Heart right ventricle (tissue), 16 donors: ENCODE measurements at regions not wholly inside any gene's neighbourhood (a gene's known extent, or its start where the extent isn't known, plus 50 kb on each side); places are given as distances from the start of the nearest gene placed in this dataset.
"Not testable (repeated sequence)": the region's sequence is repeated elsewhere in the genome, so short reads cannot be mapped to it uniquely, and the experiment has no call there.

ENCODE experiments used
- ATAC-seq, 8 donors: fragments of 200-7000 bp; cut with Tn5 transposase; one replicate each; pipeline ENCODE4 v1.9.1; 2020; ENCODE audit warnings: mild to moderate bottlenecking in 8 of 8, moderate library complexity in 8 of 8, moderate number of reproducible peaks in 1 of 8
- DNase-seq, 2 donors: peaks; one replicate each; pipeline ENCODE4 v3.0.0-alpha.2; 2020
- H3K27ac ChIP-seq, 10 donors: fragments of 200-600 bp; sonication (generic) in 2 of 10; one replicate each; pipeline versions ENCODE4 v1.5.0 to v1.8.0; 2020 to 2022; ENCODE audit warnings: mild to moderate bottlenecking in 3 of 10
- H3K27me3 ChIP-seq, 7 donors: fragments of 200-600 bp; one replicate each; pipeline ENCODE4 v1.8.0; 2021 to 2022; ENCODE audit warnings: mild to moderate bottlenecking in 2 of 7
- H3K36me3 ChIP-seq, 9 donors: fragments of 200-600 bp; sonication (generic) in 1 of 9; one replicate each; pipeline versions ENCODE4 v1.5.0 to v1.8.0; 2020 to 2022; ENCODE audit warnings: mild to moderate bottlenecking in 2 of 9
- H3K4me1 ChIP-seq, 9 donors: fragments of 200-600 bp; sonication (generic) in 1 of 9; one replicate each; pipeline versions ENCODE4 v1.5.0 to v1.8.0; 2020 to 2022; ENCODE audit warnings: mild to moderate bottlenecking in 4 of 9
- H3K4me3 ChIP-seq, 10 donors: fragments of 200-600 bp; sonication (generic) in 2 of 10; one replicate each; pipeline versions ENCODE4 v1.5.0 to v1.8.0; 2020 to 2022; ENCODE audit warnings: mild to moderate bottlenecking in 7 of 10, moderate library complexity in 2 of 10
- H3K9me3 ChIP-seq, 11 donors: fragments of 200-600 bp in 10 of 11; sonication (generic) in 2 of 11; one replicate each; pipeline versions ENCODE4 v1.5.0 to v1.8.0; 2013 to 2022; ENCODE audit warnings: mild to moderate bottlenecking in 2 of 11, control low read depth in 1 of 11, moderate library complexity in 1 of 11
- WGBS, 2 donors: extraction: QIAGEN DNeasy Blood & Tissue Kit; methylation state at CpG; one replicate each; pipeline ENCODE4 v1.1.7; 2013; ENCODE audit warnings: inconsistent platforms in 1 of 2; 5-methylcytosine and 5-hydroxymethylcytosine counted together
- intact Hi-C, 10 donors: fragments of 100-400 bp; cut with DNase I; formaldehyde crosslinking; loops; one replicate each; pipeline versions ENCODE4 v1.11.1 to v1.14.2; 2022
- TF ChIP-seq, protein P1 (sequence below), 9 donors: fragments of 200-600 bp; sonication (generic) in 2 of 9; IDR thresholded peaks; one replicate each; pipeline versions ENCODE4 v1.5.0 to v1.8.0; 2021 to 2022; ENCODE audit warnings: antibody characterized with exemption in 9 of 9, mild to moderate bottlenecking in 5 of 9, moderate library complexity in 1 of 9
- donor health status: Arrhythmogenic right ventricular cardiomyopathy.
- donor health status: ischemic (EF 13 %, LVEDD 7.1; RV severe dilation, severe dysfunction).
- donor health status: healthy with polysubstance abuse.
- donor health status: DM: no; HTN: yes; CAD: no.
- donor health status: DM: no; HTN: no; CAD: no.
- donor health status: ischemic (EF 25% LVEDD 6.9; RV normal size, moderate dysfunction).
- donor health status: ischemic (EF 25% LVEDD 5.7; RV mildly dilated, moderate dysfunction).
- donor health status: healthy.
- donor health status: DM: yes; HTN: yes; CAD: no.
- donor health status: Ischemic cardiomyopathy.
- donor health status: ischemic (EF 35%, LVEDD 5.7; RV mildly dilated, moderate dysfunction).
- donor health status: nonischemic (EF 11% LVEDD 7.7; RV severe dilation, severe dysfunction).
- donor health status: DM: yes; HTN: yes; CAD: no.
- donor health status: PGD.
- donor health status: ischemic (EF 29% LVEDD 5.4; RV normal size, mild dysfunction).
- donor health status: nonischemic (EF 23%, LVEDD 6.1; RV moderate dilation, normal function).

DNA sequence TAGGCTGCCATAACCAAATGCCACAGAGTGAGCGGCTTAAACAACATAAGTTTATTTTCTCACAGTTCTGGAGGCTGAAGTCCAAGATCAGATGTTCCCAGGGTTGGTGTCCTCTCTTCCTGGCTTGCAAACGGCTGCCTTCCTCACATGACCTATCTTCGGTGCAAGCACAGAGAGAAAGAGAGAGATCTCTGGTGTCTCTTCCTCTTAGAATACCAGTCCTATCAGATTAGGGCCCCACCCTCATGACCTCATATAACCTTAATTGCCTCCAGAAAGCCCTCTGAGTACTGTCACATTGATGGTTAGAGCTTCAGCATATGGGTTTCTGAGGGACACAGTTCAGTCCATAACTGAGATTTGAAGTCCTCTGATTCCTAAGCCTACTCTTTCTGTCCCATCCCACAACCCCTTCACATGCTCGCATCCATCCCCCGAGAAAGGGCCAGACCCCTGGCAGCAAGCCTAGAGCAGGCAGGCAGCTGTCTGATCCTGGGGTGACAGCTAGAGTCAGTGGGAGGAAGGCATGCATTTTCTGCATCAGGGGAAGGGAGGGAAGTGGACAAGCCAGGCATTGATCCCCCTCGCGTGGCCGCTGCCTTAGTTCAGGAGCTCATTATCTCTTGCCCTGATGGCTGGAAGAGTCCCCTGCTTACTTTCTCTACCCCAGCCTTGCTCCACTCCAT is 114.1 kb downstream of the FAR1 start:
- H3K4me1 ChIP-seq = no peaks in the 10 kb centered on the region
- WGBS, 2 donors = 38 to 45% methylated on average over 8 of the region's 8 CpGs
- no peaks in the 10 kb centered on the region for H3K9me3 ChIP-seq
- TF ChIP-seq, protein P1, sequence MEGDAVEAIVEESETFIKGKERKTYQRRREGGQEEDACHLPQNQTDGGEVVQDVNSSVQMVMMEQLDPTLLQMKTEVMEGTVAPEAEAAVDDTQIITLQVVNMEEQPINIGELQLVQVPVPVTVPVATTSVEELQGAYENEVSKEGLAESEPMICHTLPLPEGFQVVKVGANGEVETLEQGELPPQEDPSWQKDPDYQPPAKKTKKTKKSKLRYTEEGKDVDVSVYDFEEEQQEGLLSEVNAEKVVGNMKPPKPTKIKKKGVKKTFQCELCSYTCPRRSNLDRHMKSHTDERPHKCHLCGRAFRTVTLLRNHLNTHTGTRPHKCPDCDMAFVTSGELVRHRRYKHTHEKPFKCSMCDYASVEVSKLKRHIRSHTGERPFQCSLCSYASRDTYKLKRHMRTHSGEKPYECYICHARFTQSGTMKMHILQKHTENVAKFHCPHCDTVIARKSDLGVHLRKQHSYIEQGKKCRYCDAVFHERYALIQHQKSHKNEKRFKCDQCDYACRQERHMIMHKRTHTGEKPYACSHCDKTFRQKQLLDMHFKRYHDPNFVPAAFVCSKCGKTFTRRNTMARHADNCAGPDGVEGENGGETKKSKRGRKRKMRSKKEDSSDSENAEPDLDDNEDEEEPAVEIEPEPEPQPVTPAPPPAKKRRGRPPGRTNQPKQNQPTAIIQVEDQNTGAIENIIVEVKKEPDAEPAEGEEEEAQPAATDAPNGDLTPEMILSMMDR (IDR thresholded peaks at IDR 0.05) = no peak
- DNase-seq = no peak
- ATAC-seq = no peak
- no peak overlapping the region for H3K27ac ChIP-seq
- intact Hi-C loops = no loop called here
- H3K27me3 ChIP-seq = peaks cover 0 to 48% (median 12%) of the 10 kb centered on the region in 7 donors
- H3K4me3 ChIP-seq = no peak overlapping the region
- no peaks in the 10 kb centered on the region for H3K36me3 ChIP-seq

DNA sequence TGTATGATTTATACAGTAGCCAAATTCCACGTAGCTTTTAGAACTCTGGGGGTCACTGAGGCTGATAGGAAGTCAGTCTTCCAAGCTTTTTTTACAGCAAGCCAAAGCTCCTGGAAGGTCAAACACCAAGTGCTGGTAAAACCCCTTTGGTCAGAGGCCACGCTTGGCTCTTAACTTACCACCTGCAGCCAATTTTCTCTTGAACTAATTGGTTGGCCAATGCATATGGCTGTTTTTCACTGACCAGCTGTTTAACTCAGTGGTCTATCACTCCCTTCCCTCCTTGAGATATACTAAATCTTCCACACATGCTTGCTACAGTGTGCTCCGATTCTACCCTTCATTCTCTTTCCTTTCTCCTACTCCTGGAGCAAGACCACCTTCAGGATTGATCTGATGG is 116.0 kb downstream of the FAR1 start:
- intact Hi-C loops = no loop called here
- Histone ChIP-seq H3K4me1 (no peaks in the 10 kb centered on the region), H3K27ac (no peak overlapping the region), H3K4me3 (no peak overlapping the region), H3K36me3 (no peaks in the 10 kb centered on the region), H3K9me3 (no peaks in the 10 kb centered on the region), H3K27me3 (peaks cover 0 to 35% (median 5%) of the 10 kb centered on the region in 7 donors)
- 78 to 83% methylated on average over 3 of the region's 3 CpGs for WGBS, 2 donors
- ATAC-seq = no peak
- DNase-seq = no peak
- TF ChIP-seq, protein P1 (IDR thresholded peaks at IDR 0.05) = no peak

DNA sequence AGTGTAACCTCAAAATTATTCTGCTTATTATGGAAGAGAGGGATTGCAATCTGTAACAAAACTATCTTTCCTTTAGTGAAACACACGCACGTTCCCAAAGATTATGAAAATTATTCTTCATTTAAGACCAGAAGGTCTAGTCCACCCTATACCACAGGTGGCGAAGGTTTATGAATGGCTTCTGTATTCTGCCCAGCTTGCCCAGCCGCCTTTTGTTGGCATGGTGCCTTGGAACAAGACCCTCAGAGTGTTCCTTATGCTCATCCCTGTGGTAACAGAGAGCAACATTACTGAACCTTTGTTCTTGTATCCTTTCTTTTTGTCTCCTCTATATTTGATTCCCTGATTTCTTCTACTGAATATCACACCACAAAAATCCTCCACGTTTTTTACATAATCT is 116.4 kb downstream of the FAR1 start:
- WGBS, 2 donors = 88 to 90% methylated on average over 5 of the region's 5 CpGs
- no peaks in the 10 kb centered on the region for H3K9me3 ChIP-seq
- intact Hi-C loops = no loop called here

DNA sequence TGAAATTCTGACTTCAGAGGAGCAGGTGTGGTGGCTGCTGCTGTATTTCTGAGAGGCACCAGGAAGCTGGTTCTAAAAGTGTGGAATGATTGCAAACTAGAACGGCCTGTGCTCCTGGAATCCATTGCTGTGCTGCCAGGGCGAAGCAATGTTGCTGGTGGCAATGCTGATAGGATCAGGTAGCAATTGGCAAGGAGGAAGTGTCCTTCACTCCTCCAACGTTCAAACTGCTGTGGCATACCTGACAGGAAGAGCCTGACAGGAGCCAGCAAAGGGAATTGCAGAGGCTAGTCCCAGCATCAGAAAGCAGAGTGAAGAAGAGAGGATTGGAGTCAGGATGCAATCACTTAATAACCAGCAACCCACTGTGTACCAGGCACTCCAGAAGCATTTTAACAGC is 118.2 kb downstream of the FAR1 start:
- intact Hi-C loops = no loop called here
- Histone ChIP-seq H3K27ac (no peak overlapping the region), H3K4me3 (no peak overlapping the region), H3K9me3 (no peaks in the 10 kb centered on the region), H3K4me1 (no peaks in the 10 kb centered on the region), H3K36me3 (no peaks in the 10 kb centered on the region), H3K27me3 (peaks cover 0 to 30% (median 0%) of the 10 kb centered on the region in 7 donors)
- ATAC-seq (no peak), DNase-seq (no peak)
- TF ChIP-seq, protein P1 (IDR thresholded peaks at IDR 0.05) = no peak
- 40 to 44% methylated on average over 3 of the region's 3 CpGs for WGBS, 2 donors

More for the DNA sequence above, 116.4 kb downstream of the FAR1 start:
- Histone ChIP-seq H3K4me1 (no peaks in the 10 kb centered on the region), H3K4me3 (no peak overlapping the region), H3K27ac (no peak overlapping the region), H3K36me3 (no peaks in the 10 kb centered on the region), H3K27me3 (peaks cover 0 to 37% (median under 1%) of the 10 kb centered on the region in 7 donors)
- DNase-seq = no peak
- TF ChIP-seq, protein P1 (IDR thresholded peaks at IDR 0.05) = no peak
- no peak for ATAC-seq

DNA sequence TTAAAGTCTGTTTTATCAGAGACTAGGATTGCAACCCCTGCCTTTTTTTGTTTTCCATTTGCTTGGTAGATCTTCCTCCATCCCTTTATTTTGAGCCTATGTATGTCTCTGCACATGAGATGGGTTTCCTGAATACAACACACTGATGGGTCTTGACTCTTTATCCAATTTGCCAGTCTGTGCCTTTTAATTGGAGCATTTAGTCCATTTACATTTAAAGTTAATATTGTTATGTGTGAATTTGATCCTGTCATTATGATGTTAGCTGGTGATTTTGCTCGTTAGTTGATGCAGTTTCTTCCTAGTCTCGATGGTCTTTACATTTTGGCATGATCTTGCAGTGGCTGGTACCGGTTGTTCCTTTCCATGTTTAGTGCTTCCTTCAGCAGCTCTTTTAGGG is 129.1 kb downstream of the FAR1 start:
- ATAC-seq, H3K4me3 ChIP-seq, DNase-seq, H3K27me3 ChIP-seq, H3K27ac ChIP-seq, H3K4me1 ChIP-seq, intact Hi-C loops, H3K36me3 ChIP-seq: not testable (repeated sequence)
- peaks cover 0 to 30% (median 8%) of the 10 kb centered on the region in 11 donors for H3K9me3 ChIP-seq
- WGBS, 2 donors = 70 to 84% methylated on average over 3 of the region's 3 CpGs
